ENCODE measurements at regions not wholly inside any gene's neighbourhood (a gene's known extent, or its start where the extent isn't known, plus 50 kb on each side); places are given as distances from the start of the nearest gene placed in this dataset.
A peak's percentile ranks its signal among the peaks of the same experiment; 100 is the strongest.
"Not testable (repeated sequence)": the region's sequence is repeated elsewhere in the genome, so short reads cannot be mapped to it uniquely, and the experiment has no call there.

DNA sequence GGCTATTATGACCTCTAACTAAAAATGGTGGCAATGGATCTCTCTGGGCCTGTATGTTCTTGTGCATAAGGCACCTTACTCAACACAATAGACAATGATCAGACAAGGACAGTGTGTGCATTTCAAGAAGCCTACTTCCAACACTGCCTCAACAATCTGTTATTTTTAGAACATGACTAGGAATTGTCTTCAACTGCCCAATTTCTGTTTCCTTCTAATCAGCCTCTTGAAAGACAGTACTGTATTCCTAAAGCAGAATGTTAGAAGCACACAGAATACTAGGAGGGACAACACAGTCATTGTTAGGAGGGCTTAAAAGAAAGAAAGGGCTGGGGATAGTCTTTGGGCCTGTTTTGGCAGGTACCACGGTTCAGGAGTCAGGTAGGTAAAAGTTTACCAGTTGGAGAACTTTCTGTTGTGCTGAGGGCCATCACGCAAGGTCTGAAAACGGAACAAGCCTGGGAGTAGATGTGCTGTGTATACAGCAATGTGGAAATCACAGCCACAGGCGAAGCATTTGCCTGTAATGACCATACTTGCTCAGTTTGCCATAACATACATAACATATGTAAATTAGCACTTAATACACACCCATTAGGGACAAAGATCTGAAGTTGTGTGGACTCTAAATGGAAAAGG lies 100.8 kb upstream of the ATXN3L start:
- DNase-seq (ENCODE audit: low spot score) = no peak

DNA sequence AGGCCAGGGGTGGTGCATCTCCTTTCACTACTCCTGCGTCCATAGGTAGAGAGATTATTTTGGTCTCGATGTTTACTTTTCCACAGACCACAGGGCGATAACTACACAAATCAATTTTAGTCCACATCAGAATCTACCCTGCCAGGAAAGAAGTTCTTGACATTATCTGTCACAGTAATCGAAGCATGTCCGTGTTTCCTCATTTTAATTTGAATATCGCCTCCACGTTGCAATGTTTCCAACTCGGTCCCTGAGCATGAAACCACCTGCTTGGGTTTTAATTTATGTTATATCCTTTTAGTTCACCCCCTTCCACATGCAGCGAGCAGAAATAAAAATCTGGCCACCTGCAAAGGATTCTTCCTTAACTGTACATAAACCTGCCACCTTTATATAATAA lies 100.1 kb upstream of the ATXN3L start:
- no peak for DNase-seq (ENCODE audit: low spot score)

DNA sequence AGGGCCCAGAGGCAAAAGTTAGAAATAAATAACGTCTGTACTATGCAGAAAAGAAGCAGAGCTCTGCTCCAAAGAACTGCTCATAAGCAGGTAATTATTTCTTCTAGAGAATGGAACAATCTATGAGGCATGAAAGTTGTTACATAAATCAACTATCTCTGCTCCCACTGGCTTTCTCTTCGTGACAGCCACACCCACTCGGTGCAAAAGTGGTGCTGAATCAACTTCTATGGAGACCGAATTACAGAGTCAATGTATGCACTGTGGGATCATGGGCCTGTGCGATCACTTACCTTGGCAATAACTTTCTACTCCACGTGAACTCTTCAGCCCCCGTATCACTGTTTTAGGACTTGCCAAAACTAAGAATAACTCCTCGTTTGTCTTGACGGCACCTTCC lies 99.4 kb upstream of the ATXN3L start:
- DNase-seq (ENCODE audit: low spot score) = no peak

DNA sequence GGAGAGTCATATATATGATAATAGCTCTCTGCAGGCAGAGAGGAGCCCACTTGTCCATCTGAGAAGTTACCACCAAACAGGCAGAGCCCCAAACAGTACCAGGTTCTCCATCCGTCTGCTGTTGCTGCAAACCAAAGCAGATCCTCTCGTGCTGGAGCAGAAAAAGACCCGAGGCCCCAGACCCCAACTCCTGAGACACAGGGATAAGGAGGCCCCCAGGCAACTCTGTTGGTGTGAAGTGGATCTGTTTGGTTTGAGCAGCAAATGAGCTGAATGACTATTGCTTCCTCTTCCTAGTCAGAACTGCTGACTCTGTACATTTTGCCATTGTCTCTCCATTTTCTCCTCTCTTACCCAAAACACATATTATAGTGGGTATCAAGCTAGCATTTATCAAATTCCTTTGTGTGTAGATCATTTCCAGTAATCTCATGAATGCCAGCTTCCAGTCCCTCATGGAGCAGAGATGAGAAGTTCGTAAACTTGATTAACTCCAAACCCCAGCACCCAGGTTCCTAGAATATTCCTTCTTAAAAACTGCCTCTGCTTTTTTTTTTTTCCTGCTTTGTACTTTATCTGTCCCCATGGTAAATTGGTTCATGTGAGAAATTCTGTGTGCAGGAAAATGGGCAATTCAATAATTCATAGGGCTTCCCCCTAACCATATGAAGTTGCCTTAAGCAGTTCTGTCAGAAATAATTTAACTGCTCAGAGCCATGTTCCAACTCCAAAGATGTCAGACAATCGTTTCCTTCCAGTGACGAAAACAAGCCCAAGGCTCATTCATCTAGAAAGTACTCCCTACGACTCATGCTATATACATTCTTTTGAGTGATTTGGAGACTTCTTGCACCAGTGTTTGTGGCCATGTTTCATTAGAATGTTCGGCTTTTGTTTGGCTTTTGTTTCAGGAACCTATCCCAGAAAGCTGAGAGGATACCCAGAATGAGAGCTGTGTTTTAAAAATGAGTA lies 98.6 kb upstream of the ATXN3L start:
- DNase-seq (ENCODE audit: low spot score) = no peak

DNA sequence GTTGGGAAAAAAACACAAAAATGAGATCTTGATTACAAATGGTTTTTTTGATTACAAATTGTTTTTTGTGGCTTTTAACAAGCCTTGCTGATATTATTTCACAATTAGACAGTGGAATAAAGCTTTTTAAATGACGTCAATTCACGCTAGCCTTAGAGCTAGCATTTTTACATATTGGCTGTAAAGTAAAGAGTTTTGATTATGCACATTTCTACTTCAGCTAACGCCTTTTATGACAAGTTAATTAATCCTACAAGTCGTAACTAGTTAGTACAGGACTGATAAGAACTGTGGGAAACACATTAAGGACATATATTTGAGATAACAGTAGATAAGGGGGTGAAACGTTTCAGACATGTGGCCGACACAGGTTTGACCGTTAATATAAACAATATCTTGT lies 95.7 kb upstream of the ATXN3L start:
- DNase-seq (ENCODE audit: low spot score) = no peak

DNA sequence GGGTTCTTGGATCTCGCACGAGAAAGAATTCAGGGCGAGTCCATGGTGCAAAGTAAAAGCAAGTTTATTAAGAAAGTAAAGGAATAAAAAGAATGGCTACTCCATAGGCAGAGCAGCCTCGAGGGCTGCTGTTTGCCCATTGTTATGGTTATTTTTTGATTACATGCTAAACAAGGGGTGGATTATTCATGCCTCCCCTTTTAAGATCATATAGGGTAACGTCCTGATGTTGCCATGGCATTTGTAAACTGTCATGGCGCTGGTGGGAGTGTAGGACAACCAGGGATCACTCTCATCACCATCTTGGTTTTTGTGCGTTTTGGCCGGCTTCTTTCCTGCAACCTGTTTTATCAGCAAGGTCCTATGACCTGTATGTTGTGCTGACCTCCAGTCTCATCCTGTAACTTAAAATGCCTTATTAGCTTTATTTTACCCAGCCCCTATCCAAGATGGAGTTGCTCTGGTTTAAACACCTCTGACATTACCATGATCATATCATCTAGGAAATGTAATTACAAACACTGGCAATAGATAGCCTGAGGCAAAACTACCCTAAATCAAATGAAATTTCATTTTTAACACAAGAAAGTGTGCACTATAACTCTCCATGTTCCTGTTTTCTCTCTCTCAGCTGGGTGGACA lies 94.3 kb upstream of the ATXN3L start:
- no peak for DNase-seq (ENCODE audit: low spot score)

DNA sequence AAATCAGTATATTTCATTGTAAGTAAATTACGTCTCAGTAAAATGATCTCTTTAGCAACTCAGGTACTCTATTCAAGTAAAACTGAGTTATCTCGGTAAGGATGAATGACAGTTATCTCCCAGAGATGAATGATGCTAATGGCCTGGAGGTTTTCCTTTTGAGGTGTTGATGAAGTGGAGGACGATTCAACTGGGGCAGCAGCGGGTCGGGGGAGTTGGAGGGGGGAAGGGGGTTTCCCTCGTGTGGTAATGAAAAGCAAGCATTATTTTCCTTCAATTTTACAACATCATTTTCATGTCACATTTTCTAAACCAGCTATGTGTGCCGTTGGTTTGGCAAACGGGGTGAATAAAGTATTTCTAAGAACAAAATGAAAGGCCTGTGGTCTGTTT lies 92.4 kb upstream of the ATXN3L start:
- no peak for DNase-seq (ENCODE audit: low spot score)

DNA sequence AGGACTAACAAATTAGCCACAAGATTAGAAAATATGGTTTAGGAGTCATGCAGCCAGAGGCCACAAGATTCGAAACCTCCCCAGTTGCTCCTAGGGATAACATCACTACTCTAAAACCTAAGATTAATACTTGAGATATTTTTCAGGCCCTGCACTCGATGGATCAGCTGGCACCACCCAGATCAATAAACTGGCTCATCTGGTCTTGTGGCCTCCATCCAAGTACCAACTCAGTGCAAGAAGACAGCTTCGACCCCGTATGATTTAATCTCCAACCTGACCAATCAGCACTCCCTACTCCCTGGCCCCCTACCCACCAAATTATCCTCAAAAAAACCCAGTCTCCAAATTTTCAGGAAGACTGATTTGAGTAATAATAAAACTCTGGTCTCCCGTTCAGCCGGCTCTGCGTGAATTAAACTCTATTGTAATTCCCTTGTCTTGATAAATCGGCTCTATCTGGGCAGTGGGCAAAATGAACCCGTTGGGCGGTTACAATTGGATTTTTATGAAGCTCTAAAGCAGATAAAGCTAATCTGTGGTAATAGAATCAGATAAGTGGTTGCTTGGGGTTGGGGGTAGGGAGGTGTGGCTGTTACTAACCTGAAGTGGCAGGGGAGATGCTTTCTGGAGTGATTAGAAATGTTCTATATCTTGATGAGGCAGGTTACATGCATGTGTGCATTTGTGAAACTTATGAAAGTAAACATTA lies 91.8 kb upstream of the ATXN3L start:
- no peak for DNase-seq (ENCODE audit: low spot score)

DNA sequence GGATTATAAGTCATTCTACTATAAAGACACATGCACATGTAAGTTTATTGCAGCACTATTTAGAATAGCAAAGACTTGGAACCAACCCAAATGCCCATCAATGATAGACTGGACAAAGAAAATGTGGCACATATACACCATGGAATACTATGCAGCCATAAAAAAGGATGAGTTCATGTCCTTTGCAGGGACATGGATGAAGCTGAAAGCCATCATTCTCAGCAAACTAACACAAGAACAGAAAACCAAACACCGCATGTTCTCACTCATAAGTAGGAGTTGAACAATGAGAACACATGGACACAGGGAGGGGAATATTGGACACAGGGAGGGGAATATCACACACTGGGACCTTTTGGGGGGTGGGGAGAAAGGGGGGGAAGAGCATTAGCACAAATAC lies 88.7 kb upstream of the ATXN3L start:
- DNase-seq (ENCODE audit: low spot score) = not testable (repeated sequence)

DNA sequence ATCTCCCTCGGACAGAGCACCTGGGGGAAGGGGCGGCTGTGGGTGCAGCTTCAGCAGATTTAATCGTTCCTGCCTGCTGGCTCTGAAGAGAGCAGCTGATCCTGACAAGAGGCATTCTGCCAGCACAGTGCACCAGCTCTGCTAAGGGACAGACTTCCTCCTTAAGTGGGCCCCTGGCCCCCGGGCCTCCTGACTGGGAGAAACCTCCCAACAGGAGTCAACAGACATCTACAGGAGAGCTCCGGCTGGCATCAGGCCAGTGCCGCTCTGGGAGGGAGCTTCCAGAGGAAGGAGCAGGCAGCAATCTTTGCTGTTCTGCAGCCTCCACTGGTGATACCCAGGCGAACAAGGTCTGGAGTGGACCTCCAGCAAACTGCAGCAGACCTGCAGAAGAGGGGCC lies 84.9 kb upstream of the ATXN3L start:
- DNase-seq (ENCODE audit: low spot score) = not testable (repeated sequence)

DNA sequence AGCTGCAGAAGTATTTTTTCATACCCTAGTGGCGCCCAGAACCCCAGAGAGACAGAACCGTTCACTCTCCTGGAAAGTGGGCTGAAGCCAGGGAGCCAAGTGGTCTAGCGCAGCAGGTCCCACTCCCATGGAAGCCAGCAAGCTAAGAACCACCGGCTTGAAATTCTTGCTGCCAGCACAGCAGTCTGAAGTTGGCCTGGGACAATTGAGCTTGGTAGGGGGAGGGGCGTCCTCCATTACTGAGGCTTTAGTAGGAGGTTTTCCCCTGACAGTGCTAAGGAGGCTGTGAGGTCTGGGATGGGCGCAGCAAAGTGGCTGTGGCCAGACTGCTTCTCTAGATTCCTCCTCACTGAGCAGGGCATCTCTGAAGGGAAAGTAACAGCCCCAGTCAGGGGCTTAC lies 84.5 kb upstream of the ATXN3L start:
- DNase-seq (ENCODE audit: low spot score) = no peak

DNA sequence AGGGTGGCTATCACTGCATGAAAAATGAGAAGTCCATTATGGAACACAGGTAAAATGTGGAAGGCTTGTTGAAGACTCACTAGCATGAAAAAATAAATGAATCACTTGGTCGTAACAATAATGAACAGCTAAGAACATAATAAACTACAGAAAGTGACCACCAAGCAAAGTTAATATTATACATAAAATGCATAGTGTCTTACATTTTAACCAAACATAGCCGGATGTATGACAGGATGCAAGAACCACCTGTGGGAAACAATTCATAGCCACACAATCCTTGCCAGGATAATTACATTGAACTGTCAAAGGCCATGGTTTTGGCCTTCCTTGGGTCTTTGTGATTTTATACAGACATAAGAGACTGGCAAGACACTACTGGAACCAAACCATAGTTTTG lies 81.9 kb upstream of the ATXN3L start:
- DNase-seq (ENCODE audit: low spot score) = no peak

DNA sequence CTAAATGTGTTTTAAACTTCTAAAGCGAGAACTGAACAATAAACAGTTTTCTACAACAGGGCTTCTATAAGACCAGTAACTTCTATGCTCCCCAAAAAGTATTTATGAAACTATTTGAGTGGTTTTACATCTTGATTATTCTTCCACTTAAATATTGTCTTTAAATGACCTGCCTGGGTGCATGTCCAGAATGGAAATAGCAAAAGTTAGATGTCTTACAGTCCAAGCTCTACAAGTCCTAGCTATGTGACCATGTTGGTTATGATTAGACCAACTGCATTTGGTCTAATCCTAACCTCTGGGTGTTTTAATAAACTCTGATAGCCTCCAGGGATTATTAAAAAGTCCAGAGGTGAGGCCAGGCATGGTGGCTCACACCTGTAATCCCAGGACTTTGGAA lies 79.0 kb upstream of the ATXN3L start:
- DNase-seq (ENCODE audit: low spot score) = no peak

DNA sequence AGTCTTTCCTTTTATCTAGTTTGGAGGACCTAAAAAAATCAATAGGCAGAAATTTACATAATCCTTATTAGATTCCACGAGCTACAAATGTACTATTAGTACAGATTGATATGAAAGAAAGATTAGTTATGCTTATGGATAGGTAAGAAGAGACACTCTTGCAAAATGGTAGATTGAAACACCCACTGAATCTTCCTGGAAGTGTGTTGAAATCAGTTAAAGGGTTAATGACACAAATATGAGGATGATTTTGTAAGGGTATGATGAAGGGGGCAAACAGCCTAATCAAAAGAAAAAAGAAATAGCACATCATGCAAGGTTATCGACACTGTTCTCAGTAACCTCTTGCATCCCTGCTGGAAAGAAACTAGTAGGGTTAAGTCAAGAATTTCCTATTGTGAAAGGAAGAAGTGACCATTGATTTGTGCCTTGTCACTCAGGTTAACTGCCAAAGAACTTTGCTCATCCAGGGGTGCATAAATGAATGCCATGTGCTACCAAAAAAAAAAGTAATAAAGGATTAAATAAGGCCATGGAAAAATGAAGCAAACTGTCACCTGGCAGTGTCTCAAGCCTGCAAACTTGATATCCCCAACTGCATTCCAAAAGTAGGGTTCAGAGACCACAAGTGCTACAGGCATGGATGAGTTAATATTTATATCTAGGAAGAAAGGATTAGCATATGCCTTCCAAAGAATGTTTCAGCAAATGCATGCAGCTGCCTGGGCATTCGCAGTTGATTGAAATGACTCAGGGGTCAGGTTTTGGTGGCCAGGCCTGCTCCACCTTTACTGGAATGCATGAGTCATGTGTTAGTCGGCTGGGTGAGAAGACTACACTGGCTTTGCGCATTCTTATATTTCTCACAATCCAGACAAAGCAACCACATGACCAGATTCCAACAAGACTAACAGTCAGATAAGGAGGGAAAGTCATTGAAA lies 78.3 kb upstream of the ATXN3L start:
- DNase-seq (ENCODE audit: low spot score) = peak; percentile 2

DNA sequence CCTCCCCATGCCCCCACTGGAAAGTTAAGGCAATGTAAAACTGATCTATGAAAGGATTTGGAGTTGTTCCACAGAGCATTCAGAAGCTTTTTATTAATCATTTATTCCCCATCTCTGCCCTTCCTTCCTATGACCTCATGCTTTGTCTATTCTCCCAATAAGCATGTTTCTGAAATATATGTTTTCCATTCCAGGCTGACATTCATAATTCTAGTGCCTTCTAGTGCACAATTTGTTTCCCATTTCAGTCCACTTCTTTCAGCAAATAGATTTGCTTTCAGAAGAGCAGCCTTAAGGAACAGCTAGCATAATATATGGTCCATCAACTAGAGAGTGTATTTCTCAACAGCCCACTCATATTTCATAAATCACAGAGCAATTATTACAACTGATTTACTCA lies 77.1 kb upstream of the ATXN3L start:
- DNase-seq (ENCODE audit: low spot score) = no peak

DNA sequence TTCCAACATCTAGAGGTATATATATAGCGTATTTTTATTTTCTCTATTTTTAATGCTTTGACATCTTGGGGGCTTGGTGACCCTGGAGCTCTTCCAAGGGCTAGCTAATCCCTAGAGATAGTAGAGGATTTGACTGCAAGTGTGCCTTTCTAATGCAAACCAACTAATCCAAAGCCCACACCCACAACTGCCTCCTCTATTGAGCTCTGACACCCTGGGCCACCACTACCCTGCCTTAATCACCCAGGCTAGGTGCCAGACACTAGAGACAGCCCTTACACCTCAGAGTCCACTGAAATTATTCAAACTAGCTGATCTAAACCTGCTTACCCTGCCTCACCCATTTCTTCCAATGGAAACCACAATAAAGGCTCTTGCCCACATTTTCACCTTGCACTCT lies 69.6 kb upstream of the ATXN3L start:
- DNase-seq (ENCODE audit: low spot score) = no peak

DNA sequence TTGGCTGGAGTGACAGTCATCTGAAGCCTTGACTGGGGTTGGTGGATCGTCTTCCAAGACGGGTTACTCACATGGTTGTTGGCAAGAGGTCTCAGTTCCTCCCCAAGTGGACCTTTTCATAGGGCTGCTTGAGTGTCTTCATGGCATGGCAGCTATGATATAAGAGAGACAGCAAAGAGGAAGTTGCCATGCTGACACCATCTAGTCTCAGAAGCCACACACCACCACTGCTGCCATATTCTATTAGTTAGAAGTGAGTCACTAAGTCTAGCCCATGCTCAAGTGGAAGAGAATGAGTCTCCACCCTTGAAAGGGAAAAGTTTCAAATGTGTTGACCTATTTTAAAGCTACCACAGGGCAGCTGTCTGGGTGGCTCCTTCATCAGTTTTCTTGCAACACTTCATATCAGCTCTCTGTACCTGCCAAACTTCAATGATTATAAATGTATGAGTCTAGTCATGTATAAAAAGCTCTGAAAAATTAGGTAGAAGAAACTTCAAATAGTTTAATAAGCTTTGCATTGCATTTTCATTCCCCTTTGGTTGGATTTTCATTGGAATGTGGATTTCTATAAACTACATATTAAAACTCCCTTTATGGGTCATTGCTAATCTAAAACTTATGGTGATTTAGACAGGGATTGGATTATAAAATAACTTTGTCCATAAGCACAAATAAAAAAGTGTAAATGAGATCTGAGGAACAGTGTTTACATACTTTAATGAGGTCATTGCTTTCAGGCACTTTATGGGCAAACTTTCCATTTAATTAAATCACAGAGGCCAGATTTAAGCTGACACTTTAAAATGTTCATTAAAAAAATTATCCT lies 68.0 kb upstream of the ATXN3L start:
- DNase-seq (ENCODE audit: low spot score) = peak; percentile 14

DNA sequence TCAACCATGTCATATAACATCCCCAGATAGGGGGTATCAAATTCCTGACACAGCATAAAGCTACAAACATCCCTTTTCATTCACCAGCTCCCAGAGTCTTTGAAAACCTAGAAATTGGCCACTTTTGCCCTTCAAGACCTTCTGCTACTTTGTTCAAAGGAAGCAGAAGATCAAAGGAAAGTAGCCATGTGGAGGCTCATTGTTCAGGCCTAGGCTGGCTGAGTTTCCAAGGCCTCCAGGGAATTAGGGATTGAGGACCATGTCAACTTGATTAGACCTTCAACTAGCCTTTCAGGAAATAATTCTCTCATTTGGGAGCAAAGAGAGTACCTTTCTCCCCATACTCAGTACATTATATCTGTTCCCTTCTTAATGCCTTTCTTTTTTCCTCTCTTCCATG lies 66.8 kb upstream of the ATXN3L start:
- no peak for DNase-seq (ENCODE audit: low spot score)

DNA sequence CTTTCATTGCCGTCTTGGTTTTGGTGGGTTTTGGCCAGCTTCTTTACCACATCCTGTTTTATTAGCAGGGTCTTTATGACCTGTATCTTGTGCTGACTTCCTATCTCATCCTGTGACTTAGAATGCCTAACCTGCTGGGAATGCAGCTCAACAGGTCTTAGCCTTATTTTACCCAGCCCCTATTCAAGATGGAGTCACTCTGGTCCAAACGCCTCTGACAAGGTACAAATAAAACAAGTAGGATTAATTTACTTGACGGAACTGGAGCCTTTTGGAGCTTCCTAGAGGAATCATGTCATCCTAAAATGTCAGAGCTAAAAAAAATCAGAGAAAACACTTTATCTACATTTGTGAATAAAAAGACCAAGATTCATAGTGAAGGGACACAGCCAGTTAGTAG lies 66.2 kb upstream of the ATXN3L start:
- DNase-seq (ENCODE audit: low spot score) = no peak

DNA sequence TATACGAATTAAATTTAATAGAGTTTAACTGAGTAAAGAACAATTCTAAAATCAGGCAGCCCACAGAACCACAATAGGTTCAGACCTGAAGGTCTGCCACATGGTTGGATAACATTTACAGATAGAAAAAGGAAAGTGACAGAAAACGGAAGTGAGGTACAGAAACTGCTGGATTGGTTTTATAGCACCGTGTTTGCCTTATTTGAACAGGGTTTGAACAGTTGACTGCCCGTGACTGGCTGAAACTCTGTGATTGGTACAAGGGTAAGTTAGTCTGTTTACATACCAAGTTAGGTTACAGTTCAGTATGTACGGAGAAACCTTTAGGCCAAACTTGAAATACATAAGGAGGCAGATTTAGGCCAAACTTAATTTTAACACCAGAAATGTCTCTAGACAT lies 64.1 kb upstream of the ATXN3L start:
- no peak for DNase-seq (ENCODE audit: low spot score)

Data from CD4-positive, alpha-beta T cell treated with Interleukin-15 for 4 hours (primary cell).